HG03565 (cell line): ENCODE measurements at regions not wholly inside any gene's neighbourhood (a gene's known extent, or its start where the extent isn't known, plus 50 kb on each side); places are given as distances from the start of the nearest gene placed in this dataset.
"Not testable (repeated sequence)": the region's sequence is repeated elsewhere in the genome, so short reads cannot be mapped to it uniquely, and the experiment has no call there.

Experiments used
- ATAC-seq: cut with Tn5 transposase; IDR thresholded peaks from one replicate; pipeline ENCODE4 v1.9.1; 2021; ENCODE audit warnings: mild to moderate bottlenecking, moderate library complexity; ENCODE audit not compliant: unreplicated experiment

DNA sequence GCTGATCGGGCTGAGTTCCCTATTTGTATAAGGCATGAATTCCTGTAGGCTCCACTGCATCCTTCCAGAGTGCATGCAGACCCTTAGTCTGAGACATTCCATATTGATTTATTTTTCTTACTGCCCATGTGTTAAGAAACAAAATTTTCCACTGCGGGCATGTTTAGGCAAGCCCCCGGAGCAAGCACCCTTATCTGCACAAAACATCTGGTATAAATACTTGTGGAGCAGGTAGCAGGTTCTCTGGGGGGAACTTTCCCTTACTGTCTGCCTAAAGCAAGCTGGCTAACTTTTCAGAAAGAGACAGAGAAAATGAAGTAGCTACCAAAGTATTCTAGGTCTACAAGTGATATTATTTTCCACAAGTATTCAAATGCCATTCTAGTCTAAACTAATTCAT is 1338.5 kb upstream of the PCDH10 start:
- ATAC-seq = not testable (repeated sequence)
